ENCODE measurements at regions not wholly inside any gene's neighbourhood (a gene's known extent, or its start where the extent isn't known, plus 50 kb on each side); places are given as distances from the start of the nearest gene placed in this dataset.

GRCh38 chr12:96134200-96134599 is 60.0 kb upstream of the ELK3 start:
- DNase-seq = no peak

DNA sequence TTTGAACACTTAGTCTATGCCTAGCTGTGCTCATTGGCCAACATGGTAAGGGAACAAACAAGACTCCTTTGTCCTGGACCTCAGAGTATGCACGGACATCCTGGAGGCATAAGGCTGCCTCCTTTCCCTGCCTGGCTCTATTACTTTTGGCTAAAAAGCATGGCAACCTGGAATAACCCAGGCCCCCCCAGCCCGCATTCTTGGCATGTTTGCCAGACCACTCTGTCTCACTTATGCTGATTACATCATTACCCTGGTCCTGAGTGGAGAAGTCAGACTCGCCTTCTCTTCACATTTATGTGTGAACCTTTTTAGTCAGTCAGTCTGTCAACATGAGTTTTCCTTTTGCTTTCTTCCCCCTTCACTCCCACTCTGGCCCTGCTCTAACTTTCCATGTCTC is 58.0 kb upstream of the ELK3 start:
- no peak for DNase-seq

DNA sequence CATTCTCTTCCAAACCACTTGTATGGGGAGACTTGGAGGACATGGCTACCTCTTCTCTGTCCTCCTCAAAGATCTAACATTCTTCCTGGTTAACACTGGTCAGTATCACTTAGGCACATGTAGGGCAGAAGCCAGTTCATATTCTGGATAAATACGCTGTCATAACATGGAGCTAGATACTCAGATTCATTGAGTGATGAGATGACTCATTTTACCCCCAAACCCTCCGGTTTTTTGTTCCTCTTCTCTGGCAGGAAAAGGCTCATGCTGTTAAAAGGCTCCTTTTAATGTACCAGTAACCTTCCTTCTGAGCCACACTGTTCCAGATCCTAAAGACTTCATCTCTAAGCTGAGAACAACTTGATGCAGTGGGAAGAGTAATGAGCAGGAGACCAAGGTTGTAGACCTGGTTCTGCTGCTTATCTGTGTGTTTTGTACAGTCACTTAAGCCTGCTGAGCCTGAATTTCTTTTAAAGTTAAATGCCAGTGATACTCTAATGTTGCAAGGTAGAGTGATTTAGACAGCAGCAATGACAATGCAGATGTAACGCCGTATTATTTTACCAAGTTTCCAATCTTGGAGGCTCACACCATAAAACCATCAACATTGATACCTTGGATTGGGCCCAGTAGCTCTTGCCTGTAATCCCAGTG is 57.3 kb upstream of the ELK3 start:
- DNase-seq = no peak

DNA sequence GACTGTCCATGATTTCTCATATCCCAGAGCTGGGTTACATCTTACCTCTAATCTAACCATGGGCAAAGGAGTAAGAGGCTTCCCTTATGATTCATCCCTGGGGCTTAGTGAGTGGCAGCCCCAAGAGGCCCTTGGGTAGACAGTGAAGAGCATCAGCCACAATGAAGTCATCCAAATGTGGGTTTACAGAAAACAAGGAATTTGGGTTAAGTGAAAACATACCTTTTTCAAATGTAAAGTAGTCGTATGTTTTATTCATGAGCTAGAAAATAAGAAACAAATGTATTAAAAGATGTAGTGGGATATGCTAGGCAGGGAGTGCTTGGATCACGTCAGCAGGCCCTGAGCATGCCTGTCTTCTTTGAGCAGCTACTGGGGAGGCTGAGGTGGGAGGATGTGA is 54.0 kb upstream of the ELK3 start:
- no peak for DNase-seq

GRCh38 chr12:96141216-96141912 is 52.8 kb upstream of the ELK3 start:
- DNase-seq = no peak

DNA sequence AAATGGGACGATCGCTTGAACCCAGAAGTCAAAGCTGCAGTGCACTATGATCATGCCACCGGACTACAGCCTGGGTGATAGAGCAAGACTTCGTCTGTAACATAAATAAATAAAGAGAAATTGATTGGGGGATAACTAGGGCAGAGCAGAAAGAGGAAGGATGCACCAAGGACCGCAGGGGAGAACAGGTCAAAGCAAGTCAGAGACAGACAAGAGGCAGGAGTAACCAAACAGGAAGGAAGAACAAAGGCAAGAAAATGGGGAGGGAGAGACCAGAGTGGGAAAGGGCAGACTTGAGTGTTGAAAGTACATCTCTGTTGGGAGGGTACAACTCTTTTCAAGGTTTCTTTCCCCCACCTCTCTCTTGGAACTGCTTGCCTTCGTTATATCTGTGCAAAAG is 50.8 kb upstream of the ELK3 start:
- no peak for DNase-seq

GRCh38 chr12:96143827-96144565 is 50.2 kb upstream of the ELK3 start:
- no peak for DNase-seq

All from cerebellar nuclear complex (tissue), 1 donor.